PC-3 (cell line): ENCODE measurements at regions not wholly inside any gene's neighbourhood (a gene's known extent, or its start where the extent isn't known, plus 50 kb on each side); places are given as distances from the start of the nearest gene placed in this dataset.

ENCODE experiments used
- ATAC-seq: fragments of 200-7000 bp; cut with Tn5 transposase; 2 replicates; pipeline ENCODE4 v1.9.1; 2020; ENCODE audit warnings: mild to moderate bottlenecking, moderate library complexity
- BruUV-seq: library from RNA; stranded (reverse); fragments of 400-500 nt; replicated peaks from 2 replicates; lab custom pipeline; 2021; lab: Mats Ljungman, UMichigan
- CTCF ChIA-PET: fragments of 300-600 bp; sonication (Branson Sonifier 250); formaldehyde crosslinking; loops from one replicate; lab custom pipeline; 2022; ENCODE audit warnings: antibody characterized with exemption; lab: Charles Lee
- POLR2A ChIA-PET: fragments of 300-600 bp; sonication (Branson Sonifier 250); formaldehyde crosslinking; loops from one replicate; lab custom pipeline; 2022; ENCODE audit warnings: antibody characterized with exemption; ENCODE audit not compliant: unreplicated experiment; lab: Charles Lee
- DNase-seq: peaks from one replicate; pipeline ENCODE4 v3.0.0-alpha.2; 2015
- H2AFZ ChIP-seq: fragments of 300-600 bp; sonication (generic); 2 replicates; pipeline ENCODE4 v1.6.0; 2016; ENCODE audit warnings: antibody characterized with exemption, low read length
- H3F3A ChIP-seq: fragments of 300-600 bp; sonication (generic); one replicate; pipeline ENCODE4 v1.6.0; 2017; ENCODE audit warnings: antibody characterized with exemption, low read length, control low read depth, mild to moderate bottlenecking; ENCODE audit not compliant: unreplicated experiment
- H3K27ac ChIP-seq: fragments of 300-600 bp; sonication (generic); 2 replicates; pipeline ENCODE4 v1.5.1; 2016; ENCODE audit warnings: mild to moderate bottlenecking, low read length
- H3K27me3 ChIP-seq: fragments of 300-600 bp; sonication (generic); 2 replicates; pipeline ENCODE4 v1.6.1; 2016; ENCODE audit warnings: low read length, mixed read lengths
- H3K36me3 ChIP-seq: fragments of 300-600 bp; sonication (generic); 2 replicates; pipeline ENCODE4 v1.6.1; 2016; ENCODE audit warnings: low read depth, mixed run types, low read length, mixed read lengths
- H3K4me1 ChIP-seq: fragments of 300-600 bp; sonication (generic); 2 replicates; pipeline ENCODE4 v1.5.1; 2016; ENCODE audit warnings: low read length; ENCODE audit not compliant: insufficient read depth
- H3K4me2 ChIP-seq: fragments of 300-600 bp; sonication (generic); 2 replicates; pipeline ENCODE4 v1.6.0; 2016; ENCODE audit warnings: low read length
- H3K4me3 ChIP-seq: fragments of 300-600 bp; sonication (generic); 2 replicates; pipeline ENCODE4 v1.5.1; 2016; ENCODE audit warnings: mild to moderate bottlenecking, low read length, mixed read lengths
- H3K79me2 ChIP-seq: fragments of 300-600 bp; sonication (generic); 2 replicates; pipeline ENCODE4 v1.6.1; 2017; ENCODE audit warnings: low read length, mixed read lengths
- H3K9ac ChIP-seq: fragments of 300-600 bp; sonication (generic); 2 replicates; pipeline ENCODE4 v1.6.0; 2016; ENCODE audit warnings: mild to moderate bottlenecking, low read length
- H3K9me2 ChIP-seq: fragments of 300-600 bp; sonication (generic); replicated peaks from 2 replicates; pipeline ENCODE4 v1.6.1; 2016; ENCODE audit warnings: mixed run types, low read length, mixed read lengths
- H3K9me3 ChIP-seq: fragments of 300-600 bp; sonication (generic); 2 replicates; pipeline ENCODE4 v1.6.1; 2016; ENCODE audit warnings: low read length, mixed read lengths
- H4K20me1 ChIP-seq: fragments of 300-600 bp; sonication (generic); 2 replicates; pipeline ENCODE4 v1.6.1; 2016; ENCODE audit warnings: low read length, mixed read lengths
- CTCF ChIP-seq: fragments of 300-600 bp; sonication (generic); conservative IDR thresholded peaks from 2 replicates; pipeline ENCODE4 v1.5.1; 2017; ENCODE audit warnings: antibody characterized with exemption, low read depth, mild to moderate bottlenecking, low read length
- EZH2 ChIP-seq: fragments of 300-600 bp; sonication (generic); IDR thresholded peaks from one replicate; pipeline ENCODE4 v1.6.1; 2017; ENCODE audit warnings: antibody characterized with exemption, mild to moderate bottlenecking, low read length; ENCODE audit not compliant: unreplicated experiment
- EZH2phosphoT487 ChIP-seq: fragments of 300-600 bp; sonication (generic); IDR thresholded peaks from 2 replicates; pipeline ENCODE4 v1.6.1; 2018; ENCODE audit warnings: mild to moderate bottlenecking, antibody characterized with exemption, low read length, borderline replicate concordance
- intact Hi-C: fragments of 100-400 bp; cut with micrococcal nuclease; formaldehyde crosslinking; loops from 2 replicates; pipeline ENCODE4 v1.9.0; 2023

DNA sequence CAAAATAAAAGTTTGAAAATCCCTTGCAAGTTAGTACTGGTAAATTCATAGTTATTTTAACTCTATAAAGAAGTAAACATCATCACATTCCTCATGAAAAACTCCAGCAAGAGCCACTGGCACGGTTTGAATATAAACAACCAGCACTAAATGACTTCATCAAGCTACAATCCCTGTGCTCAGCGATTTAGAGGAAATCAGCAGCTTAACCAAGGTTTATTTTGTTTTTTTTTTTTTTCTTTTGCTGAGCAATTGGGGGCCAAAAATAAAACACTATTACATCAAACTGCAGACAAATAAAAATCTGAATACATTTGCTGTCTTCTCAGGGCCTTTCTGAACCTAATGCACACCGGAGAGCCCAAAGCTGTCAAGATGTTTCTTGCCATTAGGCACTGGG, 106.2 kb upstream of the SLC24A2 start:
- H3K36me3 ChIP-seq: no peaks in the 10 kb centered on the region
- no peak overlapping the region for H3K27ac ChIP-seq
- H3K9ac ChIP-seq: no peak overlapping the region
- TF ChIP-seq CTCF (no peak), EZH2 (no peak), EZH2phosphoT487 (no peak)
- no peaks in the 10 kb centered on the region for H3K4me1 ChIP-seq
- CTCF ChIA-PET: no interaction called here
- no peak overlapping the region for H3K4me3 ChIP-seq
- no peaks in the 10 kb centered on the region for H3K9me2 ChIP-seq
- no peak overlapping the region for H2AFZ ChIP-seq
- POLR2A ChIA-PET: no interaction called here
- ATAC-seq: no peak
- no peaks in the 10 kb centered on the region for H3K79me2 ChIP-seq
- H3K9me3 ChIP-seq: no peaks in the 10 kb centered on the region
- no TSS peak for BruUV-seq
- H3K27me3 ChIP-seq: peaks cover 14% of the 10 kb centered on the region
- H3K4me2 ChIP-seq: no peak overlapping the region
- DNase-seq: no peak
- no peaks in the 10 kb centered on the region for H4K20me1 ChIP-seq
- no peaks in the 10 kb centered on the region for H3F3A ChIP-seq
- intact Hi-C loops: no loop called here

DNA sequence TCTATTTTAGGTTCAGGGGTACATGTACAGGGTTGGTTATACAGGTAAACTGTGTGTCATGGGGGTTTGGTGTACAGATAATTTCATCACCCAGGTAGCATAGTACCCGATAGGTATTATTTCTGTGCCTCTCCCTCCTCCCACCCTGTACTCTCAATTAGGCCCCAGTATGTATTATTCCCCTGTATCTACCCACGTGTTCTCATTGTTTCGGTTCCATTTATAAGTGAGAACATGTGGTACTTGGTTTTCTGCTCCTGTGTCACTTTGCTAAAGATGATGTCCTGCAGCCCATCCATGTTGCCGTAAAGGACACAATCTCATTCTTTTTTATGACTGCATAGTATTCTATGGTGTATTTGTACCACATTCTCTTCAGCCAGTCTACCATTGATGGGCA, 96.8 kb upstream of the SLC24A2 start:
- CTCF ChIA-PET: no interaction called here
- H3K4me3 ChIP-seq: no peak overlapping the region
- H3K9ac ChIP-seq: no peak overlapping the region
- H3K27me3 ChIP-seq: peaks cover 22% of the 10 kb centered on the region; the same call in 1 of the 2 replicates
- BruUV-seq: no TSS peak
- H4K20me1 ChIP-seq: no peaks in the 10 kb centered on the region
- POLR2A ChIA-PET: no interaction called here
- H3K27ac ChIP-seq: no peak overlapping the region
- no peak overlapping the region for H2AFZ ChIP-seq
- H3K9me2 ChIP-seq: no peaks in the 10 kb centered on the region
- no peaks in the 10 kb centered on the region for H3F3A ChIP-seq
- no peaks in the 10 kb centered on the region for H3K36me3 ChIP-seq
- TF ChIP-seq CTCF (no peak), EZH2phosphoT487 (no peak), EZH2 (no peak)
- ATAC-seq (no peak), DNase-seq (no peak)
- H3K9me3 ChIP-seq: no peaks in the 10 kb centered on the region
- H3K4me2 ChIP-seq: no peak overlapping the region
- H3K4me1 ChIP-seq: no peaks in the 10 kb centered on the region
- intact Hi-C loops: no loop called here
- H3K79me2 ChIP-seq: no peaks in the 10 kb centered on the region

- ATAC-seq: no peak
- intact Hi-C loops: no loop called here
- DNase-seq: no peak
- ChIA-PET CTCF (no interaction called here), POLR2A (no interaction called here)
- no peak overlapping the region for H2AFZ ChIP-seq
- no TSS peak for BruUV-seq
- peaks cover 14% of the 10 kb centered on the region; the same call in 1 of the 2 replicates for H3K27me3 ChIP-seq
- H3K4me1 ChIP-seq: no peaks in the 10 kb centered on the region
- no peaks in the 10 kb centered on the region for H3K9me3 ChIP-seq
- no peak overlapping the region for H3K27ac ChIP-seq
- H4K20me1 ChIP-seq: no peaks in the 10 kb centered on the region
- H3K4me2 ChIP-seq: no peak overlapping the region
- H3K79me2 ChIP-seq: no peaks in the 10 kb centered on the region
- no peak overlapping the region for H3K9ac ChIP-seq
- H3K4me3 ChIP-seq: no peak overlapping the region
- H3K9me2 ChIP-seq: no peaks in the 10 kb centered on the region
- no peaks in the 10 kb centered on the region for H3K36me3 ChIP-seq
- TF ChIP-seq EZH2 (no peak), CTCF (no peak), EZH2phosphoT487 (no peak)
- no peaks in the 10 kb centered on the region for H3F3A ChIP-seq
Observed at GRCh38 chr9:19879062-19879461, 90.2 kb upstream of the SLC24A2 start.
